ENCODE measurements at regions not wholly inside any gene's neighbourhood (a gene's known extent, or its start where the extent isn't known, plus 50 kb on each side); places are given as distances from the start of the nearest gene placed in this dataset.

DNA sequence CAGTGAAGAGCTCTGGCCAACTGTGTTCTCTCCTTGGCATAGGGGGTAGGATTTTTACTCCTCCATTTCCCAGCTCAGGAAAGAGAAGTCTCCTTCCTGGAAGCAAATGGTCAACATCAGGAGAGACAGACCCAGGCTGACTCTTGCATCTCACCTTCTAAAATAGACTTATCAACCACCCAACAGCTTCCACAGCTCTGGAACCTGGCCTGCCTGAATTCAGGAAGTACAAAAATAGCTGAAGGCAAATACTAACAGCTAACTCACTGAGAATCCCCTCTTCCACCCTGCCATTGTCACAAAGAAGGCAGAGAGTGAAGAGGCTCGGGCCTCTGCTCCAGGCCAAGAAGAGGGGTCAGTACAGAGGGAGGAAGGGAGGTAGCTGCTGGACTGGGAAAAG lies 213.6 kb downstream of the NXPE2 start:
- Histone ChIP-seq H3K4me3 (no peak overlapping the region), H3F3A (ENCODE audit: low read depth) (peaks cover 16% of the 10 kb centered on the region), H4K20me1 (ENCODE audit: low read depth) (peaks cover 9% of the 10 kb centered on the region), H3K9ac (no peak overlapping the region), H3K27me3 (peaks cover 5% of the 10 kb centered on the region), H3K9me3 (ENCODE audit: low read depth) (no peaks in the 10 kb centered on the region), H2AFZ (replicated peaks) (no peak overlapping the region), H3K27ac (no peak overlapping the region), H3K36me3 (no peaks in the 10 kb centered on the region), H3K4me1 (peaks cover 26% of the 10 kb centered on the region), H3K4me2 (no peak overlapping the region), H3K79me2 (ENCODE audit: low read depth) (no peaks in the 10 kb centered on the region)
- no peak for DNase-seq (ENCODE audit: low spot score)
- H3K4me1 Mint-ChIP-seq = peaks cover 31% of the 10 kb centered on the region
- no peak overlapping the region for H3K4me3 Mint-ChIP-seq
- no peaks in the 10 kb centered on the region for H3K36me3 Mint-ChIP-seq
- TF ChIP-seq EZH2phosphoT487 (IDR thresholded peaks at IDR 0.05) (no peak), EZH2 (IDR thresholded peaks at IDR 0.05) (no peak), CTCF (IDR thresholded peaks at IDR 0.05) (no peak)
- H3K27ac Mint-ChIP-seq = no peak overlapping the region
- H3K9me3 Mint-ChIP-seq = peaks cover 15% of the 10 kb centered on the region
- H3K27me3 Mint-ChIP-seq (ENCODE audit: insufficient read depth, low read depth) = peaks cover 39% of the 10 kb centered on the region

GRCh38 chr11:114892381-114893197 lies 214.3 kb downstream of the NXPE2 start:
- Histone ChIP-seq H4K20me1 (ENCODE audit: low read depth) (peaks cover 9% of the 10 kb centered on the region), H3K27me3 (peaks cover 5% of the 10 kb centered on the region), H3K9me3 (ENCODE audit: low read depth) (no peaks in the 10 kb centered on the region), H3K79me2 (ENCODE audit: low read depth) (no peaks in the 10 kb centered on the region), H2AFZ (replicated peaks) (no peak overlapping the region), H3K36me3 (no peaks in the 10 kb centered on the region), H3K27ac (no peak overlapping the region), H3K9ac (no peak overlapping the region), H3K4me3 (no peak overlapping the region), H3K4me1 (peaks cover 28% of the 10 kb centered on the region), H3K4me2 (no peak overlapping the region), H3F3A (ENCODE audit: low read depth) (peaks cover 16% of the 10 kb centered on the region)
- peaks cover 37% of the 10 kb centered on the region for H3K27me3 Mint-ChIP-seq (ENCODE audit: insufficient read depth, low read depth)
- no peak overlapping the region for H3K4me3 Mint-ChIP-seq
- DNase-seq (ENCODE audit: low spot score) = no peak
- peaks cover 12% of the 10 kb centered on the region for H3K9me3 Mint-ChIP-seq
- peak; percentile 56 for TF ChIP-seq CTCF (IDR thresholded peaks at IDR 0.05)
- no peak for TF ChIP-seq EZH2phosphoT487 (IDR thresholded peaks at IDR 0.05)
- TF ChIP-seq EZH2 (IDR thresholded peaks at IDR 0.05) = no peak
- no peaks in the 10 kb centered on the region for H3K36me3 Mint-ChIP-seq
- no peak overlapping the region for H3K27ac Mint-ChIP-seq
- H3K4me1 Mint-ChIP-seq = peaks cover 26% of the 10 kb centered on the region

DNA sequence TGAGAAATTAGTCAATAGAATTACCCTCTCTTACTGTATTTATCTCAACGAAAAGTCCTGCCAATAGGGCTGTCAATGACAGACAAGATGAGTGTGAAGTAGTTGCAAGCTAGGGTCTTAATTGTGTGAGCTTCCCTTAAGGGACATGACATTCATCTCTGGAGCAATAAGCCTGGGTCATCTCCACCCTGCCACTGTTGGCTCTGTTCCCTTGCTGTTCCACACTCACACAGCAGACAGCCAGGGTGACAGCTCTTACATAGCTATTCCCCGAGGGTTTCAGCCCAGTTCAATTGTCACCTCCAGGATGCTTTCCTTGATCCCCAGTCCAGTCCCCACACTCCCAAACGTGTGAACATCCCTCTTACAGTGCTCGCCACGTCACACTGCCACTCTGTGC lies 215.0 kb downstream of the NXPE2 start:
- no peak for DNase-seq (ENCODE audit: low spot score)
- H3K9me3 Mint-ChIP-seq = peaks cover 12% of the 10 kb centered on the region

More for the DNA sequence above, 215.0 kb downstream of the NXPE2 start:
- Histone ChIP-seq H3K36me3 (no peaks in the 10 kb centered on the region), H3K27ac (no peak overlapping the region), H2AFZ (replicated peaks) (no peak overlapping the region), H3K9ac (no peak overlapping the region), H3K27me3 (peaks cover 5% of the 10 kb centered on the region), H3K9me3 (ENCODE audit: low read depth) (no peaks in the 10 kb centered on the region), H3K4me1 (peaks cover 28% of the 10 kb centered on the region), H3F3A (ENCODE audit: low read depth) (peaks cover 16% of the 10 kb centered on the region), H3K79me2 (ENCODE audit: low read depth) (no peaks in the 10 kb centered on the region), H4K20me1 (ENCODE audit: low read depth) (peaks cover 9% of the 10 kb centered on the region), H3K4me2 (no peak overlapping the region), H3K4me3 (no peak overlapping the region)
- TF ChIP-seq EZH2 (IDR thresholded peaks at IDR 0.05) = no peak
- no peak for TF ChIP-seq CTCF (IDR thresholded peaks at IDR 0.05)
- TF ChIP-seq EZH2phosphoT487 (IDR thresholded peaks at IDR 0.05) = no peak
- no peaks in the 10 kb centered on the region for H3K36me3 Mint-ChIP-seq
- no peak overlapping the region for H3K27ac Mint-ChIP-seq
- H3K4me1 Mint-ChIP-seq = peaks cover 20% of the 10 kb centered on the region
- peaks cover 32% of the 10 kb centered on the region for H3K27me3 Mint-ChIP-seq (ENCODE audit: insufficient read depth, low read depth)
- H3K4me3 Mint-ChIP-seq = no peak overlapping the region

All from neural progenitor cell (in vitro differentiated cells).